ENCODE measurements at regions not wholly inside any gene's neighbourhood (a gene's known extent, or its start where the extent isn't known, plus 50 kb on each side); places are given as distances from the start of the nearest gene placed in this dataset.

- TF ChIP-seq USF1 (IDR thresholded peaks at IDR 0.05; ENCODE audit: borderline replicate concordance, low read depth): no peak
- TF ChIP-seq EP300 (IDR thresholded peaks at IDR 0.05; ENCODE audit: borderline replicate concordance in 1 of 2, low read depth in 1 of 2, low read length in 1 of 2): no peak
Observed at GRCh38 chr5:135642934-135643333, 64.1 kb upstream of the CXCL14 start (continued).

- no peaks in the 10 kb centered on the region for H3K79me2 ChIP-seq (ENCODE audit: insufficient read depth)
- WGBS (ENCODE audit: low lambda C conversion rate): 26% methylated on average over 3 of the region's 3 CpGs
- H3K9me3 ChIP-seq: no peaks in the 10 kb centered on the region
- peaks cover 0 to 19% of the 10 kb centered on the region in 2 experiments; a peak in 1 of 4 replicates for H3K4me1 ChIP-seq (ENCODE audit: control insufficient read depth in 1 of 2, insufficient read depth in 2 of 2, low read depth in 1 of 2, low read length in 1 of 2)
- no peaks in the 10 kb centered on the region for H3K36me3 ChIP-seq (replicated peaks in 1 of 2; ENCODE audit: control insufficient read depth in 1 of 2, insufficient read depth in 2 of 2, low read length in 1 of 2)
- no peak overlapping the region for H3K4me2 ChIP-seq
- DNase-seq: no peak
- no peak overlapping the region for H3K4me3 ChIP-seq (ENCODE audit: low read depth in 2 of 2, low read length in 1 of 2)
- no peaks in the 10 kb centered on the region for H3F3A ChIP-seq (replicated peaks; ENCODE audit: insufficient read depth)
- H2AFZ ChIP-seq (ENCODE audit: low read depth): no peak overlapping the region
- TF ChIP-seq IRF3 (IDR thresholded peaks at IDR 0.05; ENCODE audit: low read depth, low read length) (no peak), SMC3 (IDR thresholded peaks at IDR 0.05; ENCODE audit: low read depth, low read length) (no peak), RCOR1 (IDR thresholded peaks at IDR 0.05; ENCODE audit: low read length) (no peak), MXI1 (IDR thresholded peaks at IDR 0.05; ENCODE audit: low read depth, low read length) (no peak), CTCF (IDR thresholded peaks at IDR 0.05) (no peak), RXRA (IDR thresholded peaks at IDR 0.05; ENCODE audit: borderline replicate concordance, low read depth) (no peak), MAX (IDR thresholded peaks at IDR 0.05; ENCODE audit: low read depth) (no peak), PBX3 (IDR thresholded peaks at IDR 0.05) (no peak), TEAD4 (IDR thresholded peaks at IDR 0.05; ENCODE audit: borderline replicate concordance, insufficient read depth) (no peak), YY1 (IDR thresholded peaks at IDR 0.05; ENCODE audit: low read depth) (no peak), FOXM1 (IDR thresholded peaks at IDR 0.05; ENCODE audit: low read depth) (no peak), JUND (IDR thresholded peaks at IDR 0.05) (no peak), TAF1 (IDR thresholded peaks at IDR 0.05; ENCODE audit: borderline replicate concordance, low read depth, low read length) (no peak), ZBTB33 (IDR thresholded peaks at IDR 0.05; ENCODE audit: borderline replicate concordance, low read depth) (no peak), POLR2AphosphoS5 (IDR thresholded peaks at IDR 0.05; ENCODE audit: low read depth, low read length) (no peak), USF2 (IDR thresholded peaks at IDR 0.05; ENCODE audit: borderline replicate concordance, low read depth, low read length) (no peak), USF1 (IDR thresholded peaks at IDR 0.05; ENCODE audit: borderline replicate concordance, low read depth) (no peak)
- no peaks in the 10 kb centered on the region for H3K9me2 ChIP-seq
- ChIA-PET CTCF (interaction anchor here (0.7 to 1.3 kb wide), 3 partner anchors 11 to 187 kb away, joined by 3 read pairs; no protein-coding TSS in a partner anchor), POLR2A (no interaction called here)
- H4K20me1 ChIP-seq (ENCODE audit: insufficient read depth): no peaks in the 10 kb centered on the region
- H3K27me3 ChIP-seq (ENCODE audit: insufficient read depth): no peaks in the 10 kb centered on the region
- H3K27ac ChIP-seq (ENCODE audit: low read depth in 2 of 2, low read length in 1 of 2): no peak overlapping the region
- H3K9ac ChIP-seq: no peak overlapping the region
Observed at GRCh38 chr5:135642488-135642870, 63.7 kb upstream of the CXCL14 start.
